B cell (primary cell): ENCODE measurements at regions not wholly inside any gene's neighbourhood (a gene's known extent, or its start where the extent isn't known, plus 50 kb on each side); places are given as distances from the start of the nearest gene placed in this dataset.

Experiments used
- ATAC-seq: fragments of 200-7000 bp; cut with Tn5 transposase; one replicate; pipeline ENCODE4 v1.10.0; 2021; ENCODE audit warnings: low read depth, mild to moderate bottlenecking, moderate number of reproducible peaks, moderate library complexity
- CTCF ChIA-PET: fragments of 350-600 bp; sonication (Branson Sonifier 250); formaldehyde crosslinking; loops from one replicate; lab custom pipeline; 2021; ENCODE audit warnings: antibody characterized with exemption, inconsistent platforms; lab: Charles Lee
- POLR2A ChIA-PET: fragments of 350-600 bp; sonication (Branson Sonifier 250); formaldehyde crosslinking; loops from one replicate; lab custom pipeline; 2021; ENCODE audit warnings: antibody characterized with exemption; lab: Charles Lee
- DNase-seq: peaks from one replicate; pipeline ENCODE4 v3.0.0; 2013
- H2AFZ ChIP-seq: 2 replicates; pipeline ENCODE4 v1.6.1; 2012; ENCODE audit warnings: mild to moderate bottlenecking, low read depth, low read length; ENCODE audit not compliant: insufficient read depth, poor library complexity, severe bottlenecking
- H3K27ac ChIP-seq, 2 donors: 1 replicate in 1 of 2; 2 replicates in 1 of 2; pipeline ENCODE4 v1.5.1; 2012 to 2013; ENCODE audit warnings: low read length in 2 of 2, mild to moderate bottlenecking in 2 of 2, moderate library complexity in 1 of 2
- H3K27me3 ChIP-seq, 4 experiments: fragments of 200-600 bp in 1 of 4; sonication (generic) in 1 of 4; replicated peaks in 1 of 4; 1 replicate in 2 of 4; 2 replicates in 2 of 4; pipeline versions ENCODE4 v1.6.1 to v1.7.0; 2013 to 2016; ENCODE audit warnings: low read length in 3 of 4, mild to moderate bottlenecking in 2 of 4, mixed read lengths in 1 of 4, moderate library complexity in 1 of 4; ENCODE audit not compliant: insufficient read depth in 4 of 4, control insufficient read depth in 3 of 4; ENCODE audit errors: control extremely low read depth in 1 of 4
- H3K36me3 ChIP-seq, 2 experiments: replicated peaks in 1 of 2; 1 replicate in 1 of 2; 2 replicates in 1 of 2; pipeline versions ENCODE4 v1.6.1 to v1.7.1; 2013; ENCODE audit warnings: low read length in 1 of 2; ENCODE audit not compliant: insufficient read depth in 2 of 2, control insufficient read depth in 1 of 2; ENCODE audit errors: control extremely low read depth in 1 of 2, extremely low read depth in 1 of 2
- H3K4me1 ChIP-seq, 2 donors: fragments of 200-600 bp in 1 of 2; sonication (generic) in 1 of 2; 1 replicate in 1 of 2; 2 replicates in 1 of 2; pipeline versions ENCODE4 v1.5.1 to v1.6.1; 2013 to 2017; ENCODE audit warnings: low read length in 2 of 2; ENCODE audit not compliant: control insufficient read depth in 2 of 2, insufficient read depth in 2 of 2
- H3K4me2 ChIP-seq: replicated peaks from 2 replicates; pipeline ENCODE3; 2012; ENCODE audit warnings: mild to moderate bottlenecking, low read depth, low read length; ENCODE audit not compliant: poor library complexity, severe bottlenecking
- H3K4me3 ChIP-seq, 5 experiments: fragments of 200-600 bp in 1 of 5; sonication (generic) in 1 of 5; 1 replicate in 3 of 5; 2 replicates in 2 of 5; pipeline versions ENCODE4 v1.5.1 to v1.7.0; 2011 to 2016; ENCODE audit warnings: low read length in 4 of 5, mild to moderate bottlenecking in 4 of 5, low read depth in 2 of 5, control low read depth in 1 of 5, moderate library complexity in 1 of 5; ENCODE audit not compliant: insufficient read depth in 1 of 5; ENCODE audit errors: control extremely low read depth in 1 of 5, extremely low read depth in 1 of 5
- H3K79me2 ChIP-seq: fragments of 200-600 bp; sonication (generic); one replicate; pipeline ENCODE4 v1.6.0; 2016; ENCODE audit warnings: low read length; ENCODE audit not compliant: control insufficient read depth, insufficient read depth
- H3K9ac ChIP-seq: fragments of 200-600 bp; sonication (generic); 2 replicates; pipeline ENCODE4 v1.6.1; 2017; ENCODE audit warnings: mild to moderate bottlenecking, low read length, moderate library complexity
- H3K9me3 ChIP-seq, 3 donors: one replicate each; pipeline versions ENCODE4 v1.6.1 to v1.7.1; 2013; ENCODE audit warnings: low read length in 2 of 3; ENCODE audit not compliant: control insufficient read depth in 2 of 3, insufficient read depth in 1 of 3; ENCODE audit errors: control extremely low read depth in 1 of 3
- H4K20me1 ChIP-seq: 2 replicates; pipeline ENCODE4 v1.6.0; 2012; ENCODE audit warnings: mild to moderate bottlenecking, low read length; ENCODE audit not compliant: insufficient read depth, control insufficient read depth, poor library complexity, severe bottlenecking
- H3K27ac Mint-ChIP-seq: one replicate; pipeline ENCODE4 v1.8.0; 2021; ENCODE audit warnings: mixed read lengths
- H3K27me3 Mint-ChIP-seq: one replicate; pipeline ENCODE4 v1.8.0; 2021; ENCODE audit warnings: mixed read lengths
- H3K4me1 Mint-ChIP-seq: one replicate; pipeline ENCODE4 v1.8.0; 2021; ENCODE audit warnings: mixed read lengths
- H3K4me3 Mint-ChIP-seq: one replicate; pipeline ENCODE4 v1.8.0; 2021; ENCODE audit warnings: mixed read lengths
- H3K9me3 Mint-ChIP-seq: one replicate; pipeline ENCODE4 v1.8.0; 2022; ENCODE audit warnings: mixed read lengths; ENCODE audit not compliant: insufficient read depth
- EZH2 ChIP-seq: IDR thresholded peaks from 2 replicates; pipeline ENCODE4 v1.6.1; 2012; ENCODE audit warnings: borderline replicate concordance, low read depth, mild to moderate bottlenecking, moderate library complexity, low read length; ENCODE audit not compliant: insufficient read depth, poor library complexity, severe bottlenecking
- WGBS: methylation state at CpG from one replicate; pipeline ENCODE4 v1.1.5; 2013; ENCODE audit warnings: missing lambda C conversion rate; ENCODE audit not compliant: insufficient coverage; 5-methylcytosine and 5-hydroxymethylcytosine counted together
- intact Hi-C: fragments of 100-400 bp; cut with micrococcal nuclease; formaldehyde crosslinking; loops from one replicate; pipeline ENCODE4 v1.10.0; 2022
- TF ChIP-seq, protein P1 (sequence below): fragments of 200-600 bp; IDR thresholded peaks from one replicate; pipeline ENCODE4 v1.8.0; 2022; ENCODE audit warnings: antibody characterized with exemption, mild to moderate bottlenecking

DNA sequence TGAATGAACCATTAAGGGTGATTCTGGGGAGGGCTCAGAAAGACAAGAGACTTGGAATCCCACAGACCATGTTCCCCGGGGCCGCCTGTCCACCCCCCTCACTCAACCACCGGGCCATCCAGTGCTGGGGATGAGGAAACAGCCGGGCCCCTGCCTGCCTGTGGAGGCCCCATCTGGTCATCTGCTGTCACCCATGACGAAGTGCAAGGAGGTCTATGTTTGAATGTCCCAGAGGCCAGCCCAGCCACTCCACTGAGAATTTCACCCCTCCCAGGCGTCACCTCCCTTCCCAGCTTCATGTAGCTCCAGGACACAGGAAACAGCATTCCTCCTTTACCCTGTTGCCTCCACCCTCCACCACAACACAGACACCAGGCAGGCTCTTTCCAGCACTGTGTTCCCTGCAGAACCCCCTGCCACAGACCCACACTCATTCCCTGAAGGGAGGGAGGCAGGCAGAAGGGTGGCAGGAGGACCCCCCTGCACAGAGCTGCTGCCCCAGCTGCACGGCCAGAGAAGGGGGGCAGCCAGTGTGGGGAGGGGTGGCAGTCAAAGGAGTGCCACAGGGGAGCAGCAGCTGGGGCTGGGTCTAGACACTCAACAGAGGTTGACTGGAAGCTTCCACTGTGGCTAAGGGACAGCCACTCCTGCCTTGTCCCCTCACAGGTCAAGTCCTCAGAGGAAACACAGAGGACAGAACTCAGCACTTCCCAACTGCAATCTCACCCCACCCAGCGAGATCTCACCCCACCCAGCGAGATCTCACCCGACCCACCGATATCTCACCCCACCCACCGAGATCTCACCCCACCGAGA is 50.3 kb upstream of the PPP2R5C start:
- ChIA-PET POLR2A (no interaction called here), CTCF (interaction anchor here (2.2 kb wide), 1 partner anchor 59 kb away, joined by 6 read pairs; no protein-coding TSS in a partner anchor)
- H3K36me3 ChIP-seq = no peaks in the 10 kb centered on the region
- no peak overlapping the region for H3K27ac ChIP-seq
- TF ChIP-seq, protein P1, sequence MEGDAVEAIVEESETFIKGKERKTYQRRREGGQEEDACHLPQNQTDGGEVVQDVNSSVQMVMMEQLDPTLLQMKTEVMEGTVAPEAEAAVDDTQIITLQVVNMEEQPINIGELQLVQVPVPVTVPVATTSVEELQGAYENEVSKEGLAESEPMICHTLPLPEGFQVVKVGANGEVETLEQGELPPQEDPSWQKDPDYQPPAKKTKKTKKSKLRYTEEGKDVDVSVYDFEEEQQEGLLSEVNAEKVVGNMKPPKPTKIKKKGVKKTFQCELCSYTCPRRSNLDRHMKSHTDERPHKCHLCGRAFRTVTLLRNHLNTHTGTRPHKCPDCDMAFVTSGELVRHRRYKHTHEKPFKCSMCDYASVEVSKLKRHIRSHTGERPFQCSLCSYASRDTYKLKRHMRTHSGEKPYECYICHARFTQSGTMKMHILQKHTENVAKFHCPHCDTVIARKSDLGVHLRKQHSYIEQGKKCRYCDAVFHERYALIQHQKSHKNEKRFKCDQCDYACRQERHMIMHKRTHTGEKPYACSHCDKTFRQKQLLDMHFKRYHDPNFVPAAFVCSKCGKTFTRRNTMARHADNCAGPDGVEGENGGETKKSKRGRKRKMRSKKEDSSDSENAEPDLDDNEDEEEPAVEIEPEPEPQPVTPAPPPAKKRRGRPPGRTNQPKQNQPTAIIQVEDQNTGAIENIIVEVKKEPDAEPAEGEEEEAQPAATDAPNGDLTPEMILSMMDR = no peak
- TF ChIP-seq EZH2 = no peak
- H3K27ac Mint-ChIP-seq = no peak overlapping the region
- no peak overlapping the region for H3K9ac ChIP-seq
- intact Hi-C loops = no loop called here
- 29% methylated on average over 7 of the region's 13 CpGs for WGBS
- peaks cover 4% of the 10 kb centered on the region for H3K27me3 Mint-ChIP-seq
- peaks cover 12 to 18% of the 10 kb centered on the region in 2 donors for H3K4me1 ChIP-seq
- ATAC-seq (no peak), DNase-seq (no peak)
- no peak overlapping the region for H3K4me3 ChIP-seq
- no peaks in the 10 kb centered on the region for H4K20me1 ChIP-seq
- H3K9me3 ChIP-seq = peaks cover 0 to 8% (median 5%) of the 10 kb centered on the region in 3 donors
- H3K9me3 Mint-ChIP-seq = peaks cover 2% of the 10 kb centered on the region
- no peak overlapping the region for H3K4me2 ChIP-seq
- H3K4me3 Mint-ChIP-seq = no peak overlapping the region
- H3K27me3 ChIP-seq = peaks cover 0 to 15% (median 3%) of the 10 kb centered on the region in 4 experiments
- H3K4me1 Mint-ChIP-seq = peaks cover 15% of the 10 kb centered on the region
- no peaks in the 10 kb centered on the region for H3K79me2 ChIP-seq
- H2AFZ ChIP-seq = no peak overlapping the region
